ENCODE measurements at regions not wholly inside any gene's neighbourhood (a gene's known extent, or its start where the extent isn't known, plus 50 kb on each side); places are given as distances from the start of the nearest gene placed in this dataset.

GRCh38 chr5:68367717-68368116 is 152.2 kb downstream of the PIK3R1 start:
- TF ChIP-seq POLR2A (IDR thresholded peaks at IDR 0.05) (no peak), POLR2AphosphoS5 (IDR thresholded peaks at IDR 0.05) (no peak), CTCF (IDR thresholded peaks at IDR 0.05) (no peak), EP300 (IDR thresholded peaks at IDR 0.05) (no peak)

Data from gastroesophageal sphincter (tissue), 3 donors.